ENCODE measurements at regions not wholly inside any gene's neighbourhood (a gene's known extent, or its start where the extent isn't known, plus 50 kb on each side); places are given as distances from the start of the nearest gene placed in this dataset.

DNA sequence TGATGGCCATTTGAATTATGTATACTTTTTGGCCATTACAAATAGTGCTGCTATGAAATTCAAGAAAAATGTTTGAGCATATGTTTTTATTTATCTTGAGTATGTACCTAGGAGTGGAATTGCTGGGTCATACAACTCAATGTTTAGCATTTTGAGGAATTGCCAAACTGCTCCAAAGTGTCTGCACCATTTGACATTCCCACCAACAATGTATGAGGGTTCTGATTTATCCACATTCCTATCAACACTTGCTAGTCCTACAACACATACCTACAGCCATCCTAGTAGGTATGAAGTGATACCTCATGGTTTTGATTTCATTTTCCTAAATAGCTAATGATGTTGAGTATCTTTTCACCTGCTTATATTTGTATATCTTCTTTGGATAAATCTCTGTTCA, 165.5 kb downstream of the NOC3L start:
- DNase-seq = no peak
- Histone ChIP-seq H3K4me3 (ENCODE audit: low read length) (no peak overlapping the region), H3K56ac (ENCODE audit: low read length) (no peak overlapping the region), H2BK120ac (ENCODE audit: low read depth, low read length) (no peak overlapping the region), H3K27ac (ENCODE audit: low read depth, low read length) (no peak overlapping the region), H3K4me1 (ENCODE audit: control insufficient read depth, low read depth, low read length) (no peaks in the 10 kb centered on the region), H3K79me1 (ENCODE audit: low read length) (no peaks in the 10 kb centered on the region), H3K36me3 (ENCODE audit: control insufficient read depth, insufficient read depth, low read length) (no peaks in the 10 kb centered on the region), H3K9ac (ENCODE audit: low read length) (no peak overlapping the region), H2BK5ac (ENCODE audit: low read length) (no peak overlapping the region), H3K23ac (ENCODE audit: low read length) (no peak overlapping the region), H3K4me2 (ENCODE audit: low read length) (no peak overlapping the region), H3K27me3 (ENCODE audit: insufficient read depth, low read length, poor library complexity) (no peaks in the 10 kb centered on the region), H3K4ac (ENCODE audit: low read depth, low read length) (no peak overlapping the region), H3K18ac (ENCODE audit: low read length) (no peak overlapping the region), H4K8ac (ENCODE audit: low read depth, low read length) (no peak overlapping the region), H3K79me2 (ENCODE audit: control insufficient read depth, insufficient read depth, low read length) (no peaks in the 10 kb centered on the region), H2BK15ac (replicated peaks; ENCODE audit: low read depth) (no peak overlapping the region), H2AK5ac (ENCODE audit: low read length) (no peak overlapping the region), H4K5ac (ENCODE audit: low read length) (no peak overlapping the region)

DNA sequence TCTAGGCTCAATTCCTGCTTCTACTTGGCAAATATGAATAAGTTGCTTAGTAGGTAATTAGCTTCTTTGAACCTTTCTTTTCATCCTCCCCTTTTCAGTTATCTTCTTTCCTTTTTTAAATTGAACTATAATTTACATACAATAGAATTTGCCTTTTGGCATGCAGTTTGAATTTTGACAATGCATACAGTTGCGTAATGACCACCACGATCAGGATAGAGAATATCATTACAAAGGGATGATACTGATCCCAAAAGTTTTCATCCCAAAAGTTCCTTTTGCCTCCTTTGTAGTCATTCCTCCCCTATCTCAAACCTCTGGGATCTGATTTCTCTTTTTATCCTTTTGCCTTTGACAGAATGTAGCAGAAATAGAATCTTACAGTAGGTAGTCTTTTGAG, 164.4 kb downstream of the NOC3L start:
- no peaks in the 10 kb centered on the region for H3K79me1 ChIP-seq (ENCODE audit: low read length)
- H2BK120ac ChIP-seq (ENCODE audit: low read depth, low read length) = no peak overlapping the region
- no peak overlapping the region for H3K23ac ChIP-seq (ENCODE audit: low read length)
- no peak overlapping the region for H3K18ac ChIP-seq (ENCODE audit: low read length)
- no peaks in the 10 kb centered on the region for H3K36me3 ChIP-seq (ENCODE audit: control insufficient read depth, insufficient read depth, low read length)
- H3K4me3 ChIP-seq (ENCODE audit: low read length) = no peak overlapping the region
- H3K79me2 ChIP-seq (ENCODE audit: control insufficient read depth, insufficient read depth, low read length) = no peaks in the 10 kb centered on the region
- H3K4ac ChIP-seq (ENCODE audit: low read depth, low read length) = no peak overlapping the region
- H2BK5ac ChIP-seq (ENCODE audit: low read length) = no peak overlapping the region
- no CpG with 5 or more reads among the region's 2 CpGs for WGBS (ENCODE audit: extremely low coverage, insufficient coverage, low lambda C conversion rate)
- no peak overlapping the region for H2BK15ac ChIP-seq (replicated peaks; ENCODE audit: low read depth)
- no peak overlapping the region for H2AK5ac ChIP-seq (ENCODE audit: low read length)
- no peak overlapping the region for H3K4me2 ChIP-seq (ENCODE audit: low read length)
- H4K5ac ChIP-seq (ENCODE audit: low read length) = no peak overlapping the region
- no peaks in the 10 kb centered on the region for H3K27me3 ChIP-seq (ENCODE audit: insufficient read depth, low read length, poor library complexity)
- no peak overlapping the region for H3K27ac ChIP-seq (ENCODE audit: low read depth, low read length)
- H3K56ac ChIP-seq (ENCODE audit: low read length) = no peak overlapping the region
- H3K9ac ChIP-seq (ENCODE audit: low read length) = no peak overlapping the region
- no peak overlapping the region for H4K8ac ChIP-seq (ENCODE audit: low read depth, low read length)
- DNase-seq = no peak
- H3K4me1 ChIP-seq (ENCODE audit: control insufficient read depth, low read depth, low read length) = no peaks in the 10 kb centered on the region

- no CpG with 5 or more reads among the region's 5 CpGs for WGBS (ENCODE audit: extremely low coverage, insufficient coverage, low lambda C conversion rate)
- Histone ChIP-seq H2BK15ac (replicated peaks; ENCODE audit: low read depth) (no peak overlapping the region), H3K9ac (ENCODE audit: low read length) (no peak overlapping the region), H3K27ac (ENCODE audit: low read depth, low read length) (no peak overlapping the region), H4K8ac (ENCODE audit: low read depth, low read length) (no peak overlapping the region), H3K79me2 (ENCODE audit: control insufficient read depth, insufficient read depth, low read length) (no peaks in the 10 kb centered on the region), H3K4me2 (ENCODE audit: low read length) (no peak overlapping the region), H2BK120ac (ENCODE audit: low read depth, low read length) (no peak overlapping the region), H3K79me1 (ENCODE audit: low read length) (no peaks in the 10 kb centered on the region), H3K18ac (ENCODE audit: low read length) (no peak overlapping the region), H2AK5ac (ENCODE audit: low read length) (no peak overlapping the region), H3K4ac (ENCODE audit: low read depth, low read length) (no peak overlapping the region), H3K36me3 (ENCODE audit: control insufficient read depth, insufficient read depth, low read length) (no peaks in the 10 kb centered on the region), H3K23ac (ENCODE audit: low read length) (no peak overlapping the region), H3K4me1 (ENCODE audit: control insufficient read depth, low read depth, low read length) (no peaks in the 10 kb centered on the region), H3K4me3 (ENCODE audit: low read length) (no peak overlapping the region), H4K5ac (ENCODE audit: low read length) (no peak overlapping the region), H3K56ac (ENCODE audit: low read length) (no peak overlapping the region), H2BK5ac (ENCODE audit: low read length) (no peak overlapping the region), H3K27me3 (ENCODE audit: insufficient read depth, low read length, poor library complexity) (no peaks in the 10 kb centered on the region)
- DNase-seq = no peak
Measured at GRCh38 chr10:94199565-94199964, 163.2 kb downstream of the NOC3L start.

GRCh38 chr10:94200146-94200837, 162.4 kb downstream of the NOC3L start:
- H4K5ac ChIP-seq (ENCODE audit: low read length) = no peak overlapping the region
- H3K4ac ChIP-seq (ENCODE audit: low read depth, low read length) = no peak overlapping the region
- no peak overlapping the region for H2BK120ac ChIP-seq (ENCODE audit: low read depth, low read length)
- H3K23ac ChIP-seq (ENCODE audit: low read length) = no peak overlapping the region
- H2BK5ac ChIP-seq (ENCODE audit: low read length) = no peak overlapping the region
- no peaks in the 10 kb centered on the region for H3K79me1 ChIP-seq (ENCODE audit: low read length)
- H3K4me1 ChIP-seq (ENCODE audit: control insufficient read depth, low read depth, low read length) = no peaks in the 10 kb centered on the region
- WGBS (ENCODE audit: extremely low coverage, insufficient coverage, low lambda C conversion rate) = no CpG with 5 or more reads among the region's 2 CpGs
- no peaks in the 10 kb centered on the region for H3K79me2 ChIP-seq (ENCODE audit: control insufficient read depth, insufficient read depth, low read length)
- no peak overlapping the region for H3K56ac ChIP-seq (ENCODE audit: low read length)
- no peak overlapping the region for H3K4me3 ChIP-seq (ENCODE audit: low read length)
- no peaks in the 10 kb centered on the region for H3K36me3 ChIP-seq (ENCODE audit: control insufficient read depth, insufficient read depth, low read length)
- H2AK5ac ChIP-seq (ENCODE audit: low read length) = no peak overlapping the region
- H3K27me3 ChIP-seq (ENCODE audit: insufficient read depth, low read length, poor library complexity) = no peaks in the 10 kb centered on the region
- H3K9ac ChIP-seq (ENCODE audit: low read length) = no peak overlapping the region
- H3K18ac ChIP-seq (ENCODE audit: low read length) = no peak overlapping the region
- no peak overlapping the region for H4K8ac ChIP-seq (ENCODE audit: low read depth, low read length)
- H3K27ac ChIP-seq (ENCODE audit: low read depth, low read length) = no peak overlapping the region
- H2BK15ac ChIP-seq (replicated peaks; ENCODE audit: low read depth) = no peak overlapping the region
- no peak for DNase-seq
- no peak overlapping the region for H3K4me2 ChIP-seq (ENCODE audit: low read length)

GRCh38 chr10:94205396-94205831, 157.3 kb downstream of the NOC3L start:
- Histone ChIP-seq H2BK15ac (replicated peaks; ENCODE audit: low read depth) (no peak overlapping the region), H2AK5ac (ENCODE audit: low read length) (no peak overlapping the region), H2BK120ac (ENCODE audit: low read depth, low read length) (no peak overlapping the region), H3K23ac (ENCODE audit: low read length) (no peak overlapping the region), H3K4me3 (ENCODE audit: low read length) (no peak overlapping the region), H4K8ac (ENCODE audit: low read depth, low read length) (no peak overlapping the region), H3K4me2 (ENCODE audit: low read length) (no peak overlapping the region), H3K79me2 (ENCODE audit: control insufficient read depth, insufficient read depth, low read length) (no peaks in the 10 kb centered on the region), H2BK5ac (ENCODE audit: low read length) (no peak overlapping the region), H3K9ac (ENCODE audit: low read length) (no peak overlapping the region), H3K79me1 (ENCODE audit: low read length) (no peaks in the 10 kb centered on the region), H4K5ac (ENCODE audit: low read length) (no peak overlapping the region), H3K18ac (ENCODE audit: low read length) (no peak overlapping the region), H3K4me1 (ENCODE audit: control insufficient read depth, low read depth, low read length) (no peaks in the 10 kb centered on the region), H3K4ac (ENCODE audit: low read depth, low read length) (no peak overlapping the region), H3K27ac (ENCODE audit: low read depth, low read length) (no peak overlapping the region), H3K27me3 (ENCODE audit: insufficient read depth, low read length, poor library complexity) (no peaks in the 10 kb centered on the region), H3K36me3 (ENCODE audit: control insufficient read depth, insufficient read depth, low read length) (no peaks in the 10 kb centered on the region), H3K56ac (ENCODE audit: low read length) (no peak overlapping the region)
- WGBS (ENCODE audit: extremely low coverage, insufficient coverage, low lambda C conversion rate) = no CpG with 5 or more reads among the region's 3 CpGs
- no peak for DNase-seq

GRCh38 chr10:94206176-94206575, 156.6 kb downstream of the NOC3L start:
- no peak overlapping the region for H3K27ac ChIP-seq (ENCODE audit: low read depth, low read length)
- no peak overlapping the region for H2BK15ac ChIP-seq (replicated peaks; ENCODE audit: low read depth)
- no peak overlapping the region for H2AK5ac ChIP-seq (ENCODE audit: low read length)
- no peaks in the 10 kb centered on the region for H3K4me1 ChIP-seq (ENCODE audit: control insufficient read depth, low read depth, low read length)
- no CpG with 5 or more reads among the region's 2 CpGs for WGBS (ENCODE audit: extremely low coverage, insufficient coverage, low lambda C conversion rate)
- H4K8ac ChIP-seq (ENCODE audit: low read depth, low read length) = no peak overlapping the region
- H2BK120ac ChIP-seq (ENCODE audit: low read depth, low read length) = no peak overlapping the region
- no peaks in the 10 kb centered on the region for H3K27me3 ChIP-seq (ENCODE audit: insufficient read depth, low read length, poor library complexity)
- no peak for DNase-seq
- H3K36me3 ChIP-seq (ENCODE audit: control insufficient read depth, insufficient read depth, low read length) = no peaks in the 10 kb centered on the region
- H3K79me1 ChIP-seq (ENCODE audit: low read length) = no peaks in the 10 kb centered on the region
- H3K9ac ChIP-seq (ENCODE audit: low read length) = no peak overlapping the region
- no peak overlapping the region for H3K23ac ChIP-seq (ENCODE audit: low read length)
- no peak overlapping the region for H3K4ac ChIP-seq (ENCODE audit: low read depth, low read length)
- H2BK5ac ChIP-seq (ENCODE audit: low read length) = no peak overlapping the region
- H3K4me2 ChIP-seq (ENCODE audit: low read length) = no peak overlapping the region
- no peaks in the 10 kb centered on the region for H3K79me2 ChIP-seq (ENCODE audit: control insufficient read depth, insufficient read depth, low read length)
- no peak overlapping the region for H3K4me3 ChIP-seq (ENCODE audit: low read length)
- no peak overlapping the region for H3K56ac ChIP-seq (ENCODE audit: low read length)
- no peak overlapping the region for H3K18ac ChIP-seq (ENCODE audit: low read length)
- H4K5ac ChIP-seq (ENCODE audit: low read length) = no peak overlapping the region
